GM18909 (cell line): ENCODE measurements at regions not wholly inside any gene's neighbourhood (a gene's known extent, or its start where the extent isn't known, plus 50 kb on each side); places are given as distances from the start of the nearest gene placed in this dataset.

Experiments used
- ATAC-seq: cut with Tn5 transposase; IDR thresholded peaks from one replicate; pipeline ENCODE4 v1.9.1; 2021; ENCODE audit warnings: mild to moderate bottlenecking; ENCODE audit not compliant: unreplicated experiment, poor library complexity

DNA sequence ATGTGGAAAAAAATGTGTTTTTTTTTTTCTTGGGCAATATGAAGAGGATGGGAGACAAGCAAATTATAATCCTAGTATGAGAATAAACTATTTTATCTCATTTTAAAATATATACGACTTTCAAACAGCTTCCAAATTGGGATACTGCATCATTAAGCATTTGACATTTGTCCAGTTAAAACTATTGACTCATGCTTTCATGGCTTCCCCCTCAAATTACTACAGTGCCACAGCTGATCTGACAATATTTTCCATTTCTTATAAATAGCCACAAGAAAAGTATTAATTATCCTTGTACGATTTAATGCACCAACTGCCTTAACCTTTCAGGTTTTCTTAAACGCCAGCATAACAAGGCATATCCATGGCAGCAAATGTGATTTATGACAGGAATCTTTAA, 1134.8 kb upstream of the ZEB2 start:
- no peak for ATAC-seq

- ATAC-seq: no peak
Observed at GRCh38 chr2:145654156-145654555, 1134.2 kb upstream of the ZEB2 start.

DNA sequence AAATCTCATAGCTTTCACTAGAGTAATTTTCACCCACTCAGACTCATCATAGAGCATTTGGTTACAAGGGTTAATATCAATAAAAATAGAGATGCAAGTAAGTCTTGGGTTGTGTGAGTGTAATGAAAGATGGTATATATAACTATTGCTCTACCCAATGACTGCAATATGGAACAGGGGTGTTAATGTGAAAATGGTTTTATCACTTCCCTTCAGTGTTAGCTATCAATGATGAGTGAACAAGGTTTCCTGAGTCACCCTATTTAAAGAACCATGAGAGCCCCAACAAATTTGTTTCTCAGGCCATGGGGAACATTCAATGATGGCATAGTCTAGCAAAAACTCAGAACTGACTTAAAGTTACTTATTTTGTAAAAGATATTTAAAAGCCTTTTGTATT, 1133.6 kb upstream of the ZEB2 start:
- ATAC-seq: no peak

GRCh38 chr2:145652571-145653545, 1132.9 kb upstream of the ZEB2 start:
- no peak for ATAC-seq

DNA sequence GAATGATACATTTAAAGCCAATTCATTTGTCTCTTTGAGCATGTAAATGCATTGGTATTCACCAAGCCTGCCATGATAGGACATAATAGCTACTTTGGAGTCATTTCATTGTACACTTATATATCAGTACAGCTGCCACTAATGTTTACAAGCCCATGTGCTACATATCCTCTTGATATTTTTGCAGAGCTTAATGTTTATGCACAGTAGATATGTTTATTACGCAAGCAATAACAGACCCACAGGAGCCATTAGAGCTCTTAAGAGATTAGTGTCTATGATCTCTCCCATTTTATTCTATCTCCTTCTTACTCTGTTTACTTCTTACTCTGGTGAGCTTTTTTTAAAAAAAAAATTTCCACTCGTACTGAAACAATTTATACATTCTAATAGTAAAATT, 1132.1 kb upstream of the ZEB2 start:
- no peak for ATAC-seq

GRCh38 chr2:145650226-145650625, 1130.3 kb upstream of the ZEB2 start:
- no peak for ATAC-seq

GRCh38 chr2:145649061-145649460, 1129.1 kb upstream of the ZEB2 start:
- ATAC-seq: no peak

DNA sequence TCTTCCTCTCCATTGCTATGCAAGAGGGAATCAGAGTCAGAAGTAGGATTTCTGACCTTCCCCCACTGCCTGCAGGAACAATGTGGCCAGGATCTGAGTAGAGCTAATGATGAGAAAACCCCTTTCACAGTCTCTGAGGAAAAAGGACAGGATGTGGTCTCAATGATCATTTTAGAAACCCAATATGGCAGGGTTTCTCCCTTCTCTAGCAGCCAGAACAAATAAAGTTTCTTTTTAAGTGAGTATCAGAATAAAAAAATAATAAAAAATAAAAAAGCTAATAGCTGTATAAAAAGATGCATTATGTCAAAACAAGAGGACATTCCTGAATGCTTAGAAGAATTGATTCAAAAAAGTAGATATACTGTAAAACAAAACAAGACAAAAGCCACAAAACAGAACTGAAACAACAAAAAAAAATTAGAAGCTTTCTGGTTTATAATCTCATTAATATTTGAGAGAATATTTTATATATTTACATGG, 1124.9 kb upstream of the ZEB2 start:
- ATAC-seq: peak; percentile 99

DNA sequence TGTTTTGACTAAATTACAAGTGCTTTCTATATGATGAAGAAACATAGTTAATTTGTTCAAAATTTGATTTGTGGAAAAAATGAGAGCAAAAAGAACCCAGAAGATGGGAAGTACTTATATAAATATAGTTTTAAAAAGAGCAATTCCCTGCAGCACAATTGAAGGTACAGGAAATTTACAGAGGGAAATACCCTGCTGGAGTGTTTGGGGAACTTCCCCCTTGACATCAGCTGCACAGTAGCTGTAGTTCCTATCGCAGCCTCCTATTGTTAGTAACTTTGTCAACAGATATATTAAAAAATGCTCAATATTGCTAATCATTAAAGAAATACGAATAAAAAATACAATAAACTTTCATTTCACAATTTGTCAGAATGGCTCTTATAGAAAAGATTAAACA, 1118.8 kb upstream of the ZEB2 start:
- no peak for ATAC-seq

- no peak for ATAC-seq
Observed at GRCh38 chr2:145635706-145636427, 1115.9 kb upstream of the ZEB2 start.

DNA sequence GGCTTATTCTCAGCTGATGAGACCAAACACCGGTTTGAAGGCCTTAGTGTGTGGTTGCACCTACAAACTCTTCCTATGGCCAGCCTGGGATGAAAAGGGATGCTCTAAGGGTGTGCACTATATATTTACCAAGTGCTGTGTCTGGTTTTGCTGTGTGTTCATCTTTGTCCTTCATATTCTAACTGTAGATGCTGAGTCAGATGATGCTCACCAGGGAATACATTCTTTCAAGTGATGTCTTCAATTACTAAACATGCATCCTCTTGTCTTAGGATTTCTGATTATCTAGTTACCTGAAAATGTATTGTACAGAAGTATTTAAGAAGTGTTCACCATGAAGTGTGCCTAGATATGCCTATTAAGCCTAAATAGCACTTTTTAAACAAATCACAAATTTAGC, 1111.6 kb upstream of the ZEB2 start:
- no peak for ATAC-seq

- no peak for ATAC-seq
Observed at GRCh38 chr2:145626301-145626700, 1106.4 kb upstream of the ZEB2 start.

DNA sequence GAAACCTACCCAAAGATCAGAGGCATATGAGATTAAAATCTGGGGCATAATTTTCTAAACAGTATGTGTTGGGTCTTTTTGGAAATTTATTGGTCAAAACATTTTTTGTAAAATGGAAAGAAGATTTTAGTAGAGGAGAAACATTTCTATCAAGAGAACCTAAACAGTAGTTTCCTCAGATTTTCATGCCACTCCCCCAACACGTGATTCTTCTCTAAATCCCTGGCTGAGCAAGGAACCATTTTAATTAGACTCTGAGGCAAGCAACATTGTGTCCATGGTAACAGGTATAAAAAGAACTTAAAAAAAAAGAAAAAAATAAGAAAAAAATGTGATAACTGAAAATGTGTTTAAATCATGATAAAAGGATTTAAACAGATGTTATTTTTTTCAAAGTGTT, 1105.2 kb upstream of the ZEB2 start:
- no peak for ATAC-seq

DNA sequence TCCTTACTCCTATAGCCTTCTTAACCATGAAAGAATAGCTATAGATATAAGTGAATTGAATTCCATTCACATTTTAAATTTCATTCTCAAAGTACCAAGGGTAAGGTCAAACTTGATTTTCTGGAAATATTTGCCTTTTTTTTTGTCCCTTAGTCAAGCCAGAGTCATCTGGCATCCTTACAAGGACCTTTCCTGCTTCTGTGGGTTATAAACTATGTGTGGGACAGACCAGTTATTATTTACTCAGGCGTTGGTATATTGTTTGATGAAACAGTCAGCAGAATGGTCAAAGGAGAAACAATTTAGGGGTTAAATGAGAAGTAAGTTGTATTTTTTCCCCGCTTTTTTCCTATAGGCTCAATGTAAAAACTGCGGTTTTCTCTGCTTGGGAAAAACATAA, 1103.2 kb upstream of the ZEB2 start:
- ATAC-seq: no peak

DNA sequence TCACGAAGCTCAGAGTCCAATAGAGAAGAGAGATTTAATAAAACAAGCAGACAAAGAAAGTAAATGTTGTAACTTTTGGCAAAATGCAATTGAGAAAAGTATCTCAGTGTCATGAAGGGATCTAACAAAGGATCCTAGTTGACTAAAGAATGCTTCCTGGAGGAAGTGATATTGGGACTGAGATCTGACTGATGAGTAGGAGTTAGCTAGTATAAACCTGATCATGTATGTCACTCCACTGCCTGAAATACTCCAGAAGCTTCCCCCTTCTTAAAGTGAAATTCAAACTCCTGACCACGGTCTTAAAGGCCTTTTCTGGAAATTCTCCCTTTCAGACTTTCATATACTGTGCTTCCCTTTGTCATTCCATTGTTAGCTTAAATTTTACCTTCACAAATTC, 1102.4 kb upstream of the ZEB2 start:
- no peak for ATAC-seq

DNA sequence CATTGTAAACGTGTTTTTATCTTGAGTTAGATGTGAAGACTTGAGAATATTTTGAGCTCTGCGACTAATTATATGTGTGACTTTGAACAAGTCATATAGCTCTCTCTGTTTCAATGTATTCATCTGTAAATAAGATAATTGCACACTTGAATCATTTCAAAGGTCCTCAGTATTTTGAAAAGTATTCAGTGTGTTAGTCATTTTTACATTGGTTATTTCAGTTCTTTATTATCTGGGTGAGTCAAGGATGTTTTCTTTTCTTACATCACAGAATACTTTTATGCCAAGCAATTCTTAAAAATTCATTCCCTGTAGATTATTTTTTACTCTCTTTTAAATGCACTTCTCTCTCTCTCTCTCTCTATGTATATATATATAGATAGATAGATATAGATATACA, 1098.0 kb upstream of the ZEB2 start:
- no peak for ATAC-seq

- no peak for ATAC-seq
Observed at GRCh38 chr2:145617420-145617819, 1097.5 kb upstream of the ZEB2 start.

- no peak for ATAC-seq
Observed at GRCh38 chr2:145615626-145616025, 1095.7 kb upstream of the ZEB2 start.

GRCh38 chr2:145609951-145610350, 1090.0 kb upstream of the ZEB2 start:
- ATAC-seq: no peak

GRCh38 chr2:145601361-145601925, 1081.5 kb upstream of the ZEB2 start:
- ATAC-seq: no peak

DNA sequence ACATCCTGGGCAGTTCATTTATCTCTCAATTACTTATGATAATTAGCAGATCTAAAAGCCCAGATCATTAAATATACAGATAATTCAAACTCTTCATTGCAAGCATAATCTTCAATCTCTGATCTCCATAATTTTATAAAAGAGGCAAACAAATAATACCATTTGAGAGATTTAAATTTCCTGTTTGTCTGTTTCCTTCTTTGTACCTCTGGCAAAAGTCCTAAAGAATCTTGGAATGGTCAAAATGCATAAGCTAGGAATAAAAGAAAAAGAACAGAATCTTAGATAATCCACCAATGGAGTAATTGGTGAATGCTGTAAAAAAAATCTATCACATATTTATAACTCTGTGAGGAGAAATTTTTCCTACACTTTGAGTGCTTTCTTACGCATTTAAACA, 1080.9 kb upstream of the ZEB2 start:
- no peak for ATAC-seq
